H1 (cell line): ENCODE measurements at regions not wholly inside any gene's neighbourhood (a gene's known extent, or its start where the extent isn't known, plus 50 kb on each side); places are given as distances from the start of the nearest gene placed in this dataset.

ENCODE experiments used
- ASH2L ChIP-seq: fragments of 200-600, 300-600 bp; sonication (generic); IDR thresholded peaks from one replicate; pipeline ENCODE4 v1.7.1; 2017; ENCODE audit warnings: low read length
- CHD2 ChIP-seq: IDR thresholded peaks from 2 replicates; pipeline ENCODE4 v1.6.1; 2012; ENCODE audit warnings: low read length, improper control_type of control experiment
- CTBP2 ChIP-seq: IDR thresholded peaks from 2 replicates; pipeline ENCODE4 v1.7.0; 2011; ENCODE audit warnings: borderline replicate concordance, mild to moderate bottlenecking, moderate library complexity, mixed read lengths, low read length; ENCODE audit not compliant: insufficient read depth, insufficient read length
- JUND ChIP-seq: IDR thresholded peaks from 2 replicates; pipeline ENCODE4 v1.6.1; 2011; ENCODE audit warnings: mild to moderate bottlenecking, improper control_type of control experiment, low read length
- RFX5 ChIP-seq: IDR thresholded peaks from 2 replicates; pipeline ENCODE4 v1.6.1; 2011; ENCODE audit warnings: low read depth, low read length, improper control_type of control experiment, borderline replicate concordance
- SIRT6 ChIP-seq: IDR thresholded peaks from one replicate; pipeline ENCODE4 v1.7.1; 2012; ENCODE audit warnings: low read length, inconsistent platforms
- ZNF274 ChIP-seq: IDR thresholded peaks from 2 replicates; pipeline ENCODE4 v1.7.0; 2012; ENCODE audit warnings: low read length, borderline replicate concordance; ENCODE audit errors: extremely low read depth

- no peak for TF ChIP-seq JUND
- no peak for TF ChIP-seq CHD2
- no peak for TF ChIP-seq CTBP2
- no peak for TF ChIP-seq SIRT6
- TF ChIP-seq ASH2L = no peak
- no peak for TF ChIP-seq ZNF274
- TF ChIP-seq RFX5 = no peak
Measured at GRCh38 chr1:31515056-31515775, 61.1 kb upstream of the TINAGL1 start (continued).
